ENCODE measurements at regions not wholly inside any gene's neighbourhood (a gene's known extent, or its start where the extent isn't known, plus 50 kb on each side); places are given as distances from the start of the nearest gene placed in this dataset.
"Not testable (repeated sequence)": the region's sequence is repeated elsewhere in the genome, so short reads cannot be mapped to it uniquely, and the experiment has no call there.

GRCh38 chr7:84924353-84924752 lies 262.5 kb downstream of the SEMA3D start:
- no peak for DNase-seq
- Histone ChIP-seq H3K27ac (no peak overlapping the region), H3K4me1 (peaks cover 0 to 5% (median 0%) of the 10 kb centered on the region in 12 donors), H3K9me3 (peaks cover 0 to 16% (median 2%) of the 10 kb centered on the region in 12 donors), H3K36me3 (no peaks in the 10 kb centered on the region), H3K27me3 (no peaks in the 10 kb centered on the region), H3K4me3 (no peak overlapping the region)
- 90 to 92% (median 91%) methylated on average over 3 of the region's 3 CpGs for WGBS, 4 donors
- no peak for ATAC-seq
- no peak for TF ChIP-seq POLR2A (IDR thresholded peaks at IDR 0.05)
- TF ChIP-seq CTCF (IDR thresholded peaks at IDR 0.05): no peak
- intact Hi-C loops (cut with DNase I): no loop called here

- no peak for DNase-seq
- Histone ChIP-seq H3K27me3 (no peaks in the 10 kb centered on the region), H3K36me3 (no peaks in the 10 kb centered on the region), H3K4me1 (peaks cover 0 to 5% (median 0%) of the 10 kb centered on the region in 12 donors), H3K27ac (no peak overlapping the region), H3K9me3 (peaks cover 0 to 16% (median 2%) of the 10 kb centered on the region in 12 donors), H3K4me3 (no peak overlapping the region)
- intact Hi-C loops (cut with DNase I): no loop called here
- WGBS, 4 donors: 62 to 70% (median 67%) methylated on average over 1 of the region's 1 CpG
- no peak for TF ChIP-seq CTCF (IDR thresholded peaks at IDR 0.05)
- TF ChIP-seq POLR2A (IDR thresholded peaks at IDR 0.05): no peak
- no peak for ATAC-seq
These were observed 263.5 kb downstream of the SEMA3D start for GRCh38 chr7:84923348-84923747.

GRCh38 chr7:84921154-84921553 lies 265.7 kb downstream of the SEMA3D start:
- TF ChIP-seq POLR2A (IDR thresholded peaks at IDR 0.05) (no peak), CTCF (IDR thresholded peaks at IDR 0.05) (no peak)
- intact Hi-C loops (cut with DNase I): no loop called here
- H3K9me3 ChIP-seq: peaks cover 0 to 16% (median 2%) of the 10 kb centered on the region in 12 donors
- no peak overlapping the region for H3K27ac ChIP-seq
- peaks cover 0 to 5% (median 0%) of the 10 kb centered on the region in 12 donors for H3K4me1 ChIP-seq
- ATAC-seq: no peak
- no peak for DNase-seq
- H3K27me3 ChIP-seq: no peaks in the 10 kb centered on the region
- WGBS, 4 donors: 85 to 92% (median 88%) methylated on average over 2 of the region's 2 CpGs
- no peak overlapping the region for H3K4me3 ChIP-seq
- H3K36me3 ChIP-seq: no peaks in the 10 kb centered on the region

- H3K27me3 ChIP-seq, H3K4me3 ChIP-seq, H3K27ac ChIP-seq, DNase-seq, H3K4me1 ChIP-seq, H3K36me3 ChIP-seq, ATAC-seq: not testable (repeated sequence)
- H3K9me3 ChIP-seq: peaks cover 0 to 16% (median 2%) of the 10 kb centered on the region in 12 donors
- intact Hi-C loops (cut with DNase I): loop anchor here in 3 of 10 donors (10.0 kb wide), 2 partner anchors 108 to 942 kb away; no protein-coding TSS in a partner anchor
- 95 to 98% (median 95%) methylated on average over 8 of the region's 8 CpGs for WGBS, 4 donors
These were observed 269.9 kb downstream of the SEMA3D start for GRCh38 chr7:84916973-84917372.

- ATAC-seq (no peak), DNase-seq (no peak)
- Histone ChIP-seq H3K9me3 (peaks cover 0 to 16% (median 2%) of the 10 kb centered on the region in 12 donors), H3K4me3 (no peak overlapping the region), H3K27ac (no peak overlapping the region), H3K4me1 (no peaks in the 10 kb centered on the region), H3K27me3 (no peaks in the 10 kb centered on the region), H3K36me3 (no peaks in the 10 kb centered on the region)
- intact Hi-C loops (cut with DNase I): loop anchor here in 3 of 10 donors (10.0 kb wide), 2 partner anchors 109 to 941 kb away; no protein-coding TSS in a partner anchor
- 66 to 70% (median 67%) methylated on average over 3 of the region's 3 CpGs for WGBS, 4 donors
- TF ChIP-seq CTCF (IDR thresholded peaks at IDR 0.05) (no peak), POLR2A (IDR thresholded peaks at IDR 0.05) (no peak)
These were observed 270.7 kb downstream of the SEMA3D start for GRCh38 chr7:84916161-84916560.
